ENCODE measurements at regions not wholly inside any gene's neighbourhood (a gene's known extent, or its start where the extent isn't known, plus 50 kb on each side); places are given as distances from the start of the nearest gene placed in this dataset.

- H3K4me3 ChIP-seq (ENCODE audit: low read depth, low read length): no peak overlapping the region
- DNase-seq (ENCODE audit: low read depth): no peak
- TF ChIP-seq CTCF (conservative IDR thresholded peaks at IDR 0.05; ENCODE audit: low read depth, low read length): no peak
These were observed 231.4 kb downstream of the PAX1 start for GRCh38 chr20:21936720-21937380.

- DNase-seq (ENCODE audit: low read depth): no peak
- no peak for TF ChIP-seq CTCF (conservative IDR thresholded peaks at IDR 0.05; ENCODE audit: low read depth, low read length)
These were observed 230.8 kb downstream of the PAX1 start for GRCh38 chr20:21936261-21936660.

GRCh38 chr20:21933526-21933925, 228.1 kb downstream of the PAX1 start:
- no peak for TF ChIP-seq CTCF (conservative IDR thresholded peaks at IDR 0.05; ENCODE audit: low read depth, low read length)
- DNase-seq (ENCODE audit: low read depth): no peak
- H3K4me3 ChIP-seq (ENCODE audit: low read depth, low read length): no peak overlapping the region

More at GRCh38 chr20:21936261-21936660, 230.8 kb downstream of the PAX1 start:
- H3K4me3 ChIP-seq (ENCODE audit: low read depth, low read length): no peak overlapping the region

GRCh38 chr20:21921251-21921650, 215.8 kb downstream of the PAX1 start:
- H3K4me3 ChIP-seq (ENCODE audit: low read depth, low read length): no peak overlapping the region
- no peak for TF ChIP-seq CTCF (conservative IDR thresholded peaks at IDR 0.05; ENCODE audit: low read depth, low read length)
- no peak for DNase-seq (ENCODE audit: low read depth)

GRCh38 chr20:21920211-21920610, 214.7 kb downstream of the PAX1 start:
- no peak for TF ChIP-seq CTCF (conservative IDR thresholded peaks at IDR 0.05; ENCODE audit: low read depth, low read length)
- DNase-seq (ENCODE audit: low read depth): no peak
- no peak overlapping the region for H3K4me3 ChIP-seq (ENCODE audit: low read depth, low read length)

GRCh38 chr20:21918398-21918797, 212.9 kb downstream of the PAX1 start:
- TF ChIP-seq CTCF (conservative IDR thresholded peaks at IDR 0.05; ENCODE audit: low read depth, low read length): no peak
- H3K4me3 ChIP-seq (ENCODE audit: low read depth, low read length): no peak overlapping the region
- no peak for DNase-seq (ENCODE audit: low read depth)

- DNase-seq (ENCODE audit: low read depth): no peak
- H3K4me3 ChIP-seq (ENCODE audit: low read depth, low read length): no peak overlapping the region
- no peak for TF ChIP-seq CTCF (conservative IDR thresholded peaks at IDR 0.05; ENCODE audit: low read depth, low read length)
These were observed 196.9 kb downstream of the PAX1 start for GRCh38 chr20:21902391-21902790.
